GM21367 (cell line): ENCODE measurements at regions not wholly inside any gene's neighbourhood (a gene's known extent, or its start where the extent isn't known, plus 50 kb on each side); places are given as distances from the start of the nearest gene placed in this dataset.
"Not testable (repeated sequence)": the region's sequence is repeated elsewhere in the genome, so short reads cannot be mapped to it uniquely, and the experiment has no call there.

Source experiments
- ATAC-seq: cut with Tn5 transposase; IDR thresholded peaks from one replicate; pipeline ENCODE4 v1.9.1; 2021; ENCODE audit not compliant: unreplicated experiment

GRCh38 chr15:100720406-100720967, 118.1 kb downstream of the ASB7 start:
- no peak for ATAC-seq

DNA sequence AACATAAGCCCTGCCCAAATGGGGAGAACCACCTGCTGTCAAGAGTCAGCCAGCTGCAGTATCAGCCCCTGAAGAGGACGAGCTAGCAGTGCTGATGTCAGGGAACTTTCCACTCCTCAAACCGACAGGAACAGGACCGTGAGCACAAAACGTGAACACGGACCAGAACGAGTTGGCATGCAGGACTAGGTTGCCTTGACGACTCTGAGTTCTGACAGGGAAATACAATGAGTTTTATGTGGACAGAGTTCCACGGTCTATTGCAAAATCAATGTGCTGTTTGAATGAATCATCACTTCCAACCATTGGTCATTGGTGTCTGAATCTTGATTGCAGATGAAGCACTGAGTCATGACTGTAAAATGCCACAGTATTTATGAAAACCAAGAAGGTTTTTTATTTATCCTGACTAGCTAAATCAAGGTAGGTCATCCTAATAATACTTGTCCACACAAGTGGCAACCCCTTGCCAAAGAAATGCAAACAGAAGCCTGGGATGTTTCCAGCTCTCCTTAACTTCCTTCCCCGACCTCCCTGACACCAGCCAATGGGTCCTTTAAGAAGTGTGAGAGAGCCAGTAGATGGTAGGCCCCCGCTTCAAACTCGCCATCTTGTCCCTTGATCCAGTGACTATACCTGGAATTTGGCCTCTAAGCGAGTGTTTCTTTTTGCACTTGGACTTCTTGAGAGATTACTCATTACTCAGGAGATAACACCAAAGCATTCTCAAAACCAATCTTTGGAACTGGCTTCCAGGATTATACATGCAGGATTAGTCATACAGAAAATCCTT, 119.6 kb downstream of the ASB7 start:
- no peak for ATAC-seq

DNA sequence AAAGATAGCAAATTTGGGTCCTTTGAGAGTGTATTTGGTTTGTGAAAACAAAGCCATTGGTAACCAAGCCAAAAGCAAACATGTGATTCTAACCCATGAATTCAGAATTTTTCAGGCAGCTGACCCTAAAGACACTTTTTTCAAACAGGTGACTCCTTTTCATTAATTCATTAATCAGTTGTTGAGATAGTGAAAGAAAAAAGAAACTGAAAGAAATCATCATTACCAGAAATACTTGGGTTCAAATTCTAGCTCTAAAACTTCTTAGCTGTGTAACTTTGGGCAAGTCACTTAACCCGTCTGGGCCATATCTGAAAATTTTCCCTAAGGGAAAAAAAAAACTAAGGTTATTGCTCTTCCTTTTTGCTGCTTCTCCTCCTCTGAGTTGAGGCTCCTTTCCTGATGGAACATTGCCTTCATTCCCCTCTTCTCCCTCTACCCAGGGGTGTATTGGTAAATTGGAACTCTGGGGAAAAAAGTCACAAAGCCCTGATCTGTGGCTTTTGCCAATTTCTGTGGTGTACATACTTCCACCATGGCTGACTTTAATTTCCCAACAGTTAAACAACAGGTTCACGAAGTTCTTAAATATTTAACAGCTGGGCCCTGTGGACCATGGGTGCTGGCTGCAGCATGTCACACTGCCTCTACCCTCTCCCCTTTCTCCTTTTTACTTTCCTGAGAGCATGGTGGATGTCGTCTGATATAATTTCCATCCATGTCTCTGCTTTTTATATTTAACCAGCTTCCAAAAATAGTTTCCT, 120.3 kb downstream of the ASB7 start:
- no peak for ATAC-seq

DNA sequence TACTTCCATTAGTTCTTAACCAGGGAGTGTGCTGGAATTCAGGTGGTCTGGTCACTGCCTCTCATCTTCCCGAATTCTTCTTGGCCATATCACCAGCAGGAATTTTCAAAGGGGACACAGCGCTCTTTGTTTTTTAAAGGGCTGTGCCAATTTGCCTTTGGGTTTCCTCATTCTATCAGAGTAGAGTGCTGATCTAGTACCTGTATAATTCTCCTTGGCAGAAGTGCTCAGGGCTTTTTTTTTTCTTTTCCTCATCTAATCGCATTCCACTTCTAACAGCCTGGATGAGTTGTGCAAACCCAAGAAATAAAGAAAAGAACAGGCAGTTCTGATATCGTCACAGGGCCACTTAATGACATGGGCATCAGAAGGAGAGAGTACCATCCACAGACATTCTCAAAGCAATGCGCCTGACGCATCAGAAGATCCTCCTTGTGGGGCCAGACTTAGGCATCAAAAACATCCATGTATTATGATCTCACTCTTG, 121.0 kb downstream of the ASB7 start:
- ATAC-seq: no peak

DNA sequence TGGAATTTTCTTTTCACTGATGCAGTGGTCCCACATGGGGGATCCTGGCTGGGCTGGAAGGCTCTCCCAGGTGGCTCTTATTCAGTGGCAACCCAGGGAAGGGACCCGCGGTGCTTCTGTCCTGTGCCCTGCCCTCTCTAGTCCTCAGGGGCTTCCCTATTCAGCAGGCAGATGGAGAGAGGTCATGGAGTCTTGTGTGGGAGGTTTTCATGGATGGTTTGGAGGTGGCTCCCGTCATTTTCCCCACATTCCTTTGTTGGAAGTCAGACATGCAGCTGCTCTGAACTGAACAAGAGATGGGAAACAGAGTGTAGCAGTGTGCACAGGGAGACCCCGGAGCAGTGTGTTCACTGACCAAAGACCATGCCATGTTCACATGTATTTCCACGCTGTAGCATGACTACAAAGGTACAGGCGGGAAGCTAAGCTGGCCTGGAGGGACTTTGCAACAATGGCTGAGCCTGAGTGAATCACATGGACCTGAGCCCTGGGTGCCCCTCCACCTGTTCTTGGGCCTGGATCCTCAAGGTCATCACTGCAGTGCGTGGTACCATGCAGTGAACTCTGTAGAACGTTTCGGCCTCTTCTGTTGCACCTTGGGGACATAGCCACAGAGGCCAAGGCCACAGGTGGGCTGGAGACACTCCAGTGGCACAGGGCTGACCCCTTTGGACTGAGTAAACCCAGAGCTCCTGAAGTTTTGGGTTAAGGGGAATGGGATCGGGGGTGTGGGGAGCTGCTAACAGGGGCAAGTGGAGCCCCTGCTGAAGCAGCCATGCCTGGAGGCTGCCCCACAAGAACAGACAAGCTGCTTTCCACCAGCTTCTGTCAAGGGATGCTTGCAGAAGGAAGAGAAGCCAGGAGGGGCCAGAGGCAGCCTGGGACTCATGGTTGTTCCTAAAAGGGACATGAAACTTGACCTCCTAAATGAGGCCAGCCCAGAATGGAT, 123.0 kb downstream of the ASB7 start:
- ATAC-seq: no peak

- no peak for ATAC-seq
Measured at GRCh38 chr15:100726070-100726420, 123.7 kb downstream of the ASB7 start.

- ATAC-seq: no peak
Measured at GRCh38 chr15:100726421-100727190, 124.2 kb downstream of the ASB7 start.

DNA sequence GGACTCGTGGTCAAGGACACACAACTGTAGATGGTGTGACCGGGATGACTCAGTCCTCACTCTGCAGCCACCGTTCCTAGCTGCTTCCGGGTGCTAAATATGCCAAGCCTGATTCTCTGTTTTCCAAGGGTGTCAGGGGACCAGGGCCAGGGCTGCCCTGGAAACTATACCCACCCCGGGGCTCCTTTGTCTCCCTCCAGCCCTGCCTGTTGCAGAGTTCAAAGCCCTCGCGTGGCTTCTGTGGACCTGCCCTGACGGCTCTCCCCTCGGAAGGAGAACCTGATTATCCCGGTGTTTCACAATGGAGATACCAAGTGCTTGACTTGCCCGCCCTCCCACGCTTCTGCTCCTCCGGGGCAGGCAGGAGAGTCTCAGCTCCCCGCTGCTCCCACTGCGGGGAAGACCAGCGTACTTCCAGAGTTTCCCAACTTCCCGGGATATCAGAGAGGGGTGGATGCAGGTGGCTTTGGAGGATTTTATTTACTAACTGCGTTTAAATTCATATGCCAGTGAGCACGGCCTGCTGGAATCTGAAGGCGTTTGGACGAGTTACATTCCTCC, 125.0 kb downstream of the ASB7 start:
- ATAC-seq: no peak

GRCh38 chr15:100728371-100729201, 126.2 kb downstream of the ASB7 start:
- ATAC-seq: no peak

DNA sequence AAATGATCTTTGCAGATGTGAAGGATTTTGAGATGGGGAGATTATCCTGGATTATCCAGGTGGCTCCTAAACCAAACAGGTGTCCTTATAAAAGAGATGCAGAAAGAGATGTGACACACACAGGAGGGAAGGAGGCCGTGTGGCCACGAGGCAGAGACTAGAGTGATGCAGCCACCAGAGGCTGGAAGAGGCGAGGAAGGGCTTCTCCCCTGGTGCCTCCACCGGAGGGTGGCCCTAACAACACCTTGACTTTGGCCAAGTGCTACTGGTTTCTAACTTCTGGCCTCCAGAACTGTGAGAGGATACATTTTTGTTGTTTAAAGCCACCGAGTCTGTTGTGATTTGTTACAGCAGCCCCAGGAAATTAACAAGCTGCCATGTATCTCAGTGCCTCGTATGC, 127.1 kb downstream of the ASB7 start:
- ATAC-seq: no peak

DNA sequence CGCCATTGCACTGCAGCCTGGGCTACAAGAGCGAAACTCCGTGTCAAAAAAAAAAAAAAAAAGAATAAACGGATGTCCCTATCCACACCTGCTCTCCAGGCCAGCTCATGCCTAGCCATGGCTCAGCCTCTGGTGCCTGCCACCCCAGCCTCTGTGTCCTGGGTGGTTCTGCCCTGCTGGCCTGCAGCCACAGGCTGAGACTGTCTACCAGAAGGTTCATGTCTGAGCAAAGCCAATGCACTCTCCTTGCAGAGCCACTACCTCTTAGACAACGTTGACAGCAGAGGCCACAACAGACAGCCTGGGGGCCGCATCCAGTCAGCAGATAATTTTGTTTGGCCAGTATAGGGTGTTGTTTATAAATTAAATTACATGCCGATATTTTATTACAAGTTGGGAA, 127.7 kb downstream of the ASB7 start:
- ATAC-seq: no peak

GRCh38 chr15:100730655-100731266, 128.4 kb downstream of the ASB7 start:
- no peak for ATAC-seq

DNA sequence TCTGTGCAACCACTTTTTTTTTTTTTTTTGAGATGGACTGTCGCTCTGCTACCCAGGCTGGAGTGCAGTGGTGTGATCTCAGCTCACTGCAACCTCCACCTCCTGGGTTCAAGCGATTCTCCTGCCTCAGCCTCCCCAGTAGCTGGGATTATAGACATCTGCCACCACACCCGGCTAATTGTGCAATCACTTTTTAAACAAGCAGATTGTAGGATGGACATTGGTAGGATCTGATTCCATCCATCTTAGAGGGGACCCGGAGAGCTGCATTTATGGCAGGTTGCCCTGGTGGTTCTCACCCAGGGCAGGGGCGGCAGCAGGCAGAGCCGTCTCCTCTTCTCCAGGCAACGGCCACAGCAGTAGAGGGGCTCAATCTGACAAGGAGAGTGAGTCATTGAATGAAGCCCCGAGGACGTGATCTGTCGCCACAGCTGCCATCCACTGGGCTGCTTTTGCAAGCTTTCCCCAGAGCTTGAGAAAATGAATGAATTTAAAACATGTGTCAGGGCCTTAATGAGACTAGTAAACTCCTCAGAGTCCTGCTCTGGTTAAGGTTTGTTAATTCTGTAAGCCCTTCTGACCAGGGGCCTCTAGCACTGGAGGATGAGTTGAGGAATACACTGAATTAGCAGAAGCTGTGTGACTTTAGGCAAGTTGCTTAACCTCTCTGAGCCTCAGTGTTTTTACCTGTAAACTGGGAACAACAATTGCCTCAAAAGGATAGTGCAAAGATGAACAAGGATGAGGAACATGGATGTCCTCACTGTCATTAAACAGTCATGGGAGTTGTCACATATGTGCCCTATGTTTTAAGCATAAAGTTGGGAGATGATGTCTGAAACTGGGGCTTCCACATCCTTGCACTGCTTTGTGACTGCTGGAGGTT, 129.1 kb downstream of the ASB7 start:
- ATAC-seq: no peak

DNA sequence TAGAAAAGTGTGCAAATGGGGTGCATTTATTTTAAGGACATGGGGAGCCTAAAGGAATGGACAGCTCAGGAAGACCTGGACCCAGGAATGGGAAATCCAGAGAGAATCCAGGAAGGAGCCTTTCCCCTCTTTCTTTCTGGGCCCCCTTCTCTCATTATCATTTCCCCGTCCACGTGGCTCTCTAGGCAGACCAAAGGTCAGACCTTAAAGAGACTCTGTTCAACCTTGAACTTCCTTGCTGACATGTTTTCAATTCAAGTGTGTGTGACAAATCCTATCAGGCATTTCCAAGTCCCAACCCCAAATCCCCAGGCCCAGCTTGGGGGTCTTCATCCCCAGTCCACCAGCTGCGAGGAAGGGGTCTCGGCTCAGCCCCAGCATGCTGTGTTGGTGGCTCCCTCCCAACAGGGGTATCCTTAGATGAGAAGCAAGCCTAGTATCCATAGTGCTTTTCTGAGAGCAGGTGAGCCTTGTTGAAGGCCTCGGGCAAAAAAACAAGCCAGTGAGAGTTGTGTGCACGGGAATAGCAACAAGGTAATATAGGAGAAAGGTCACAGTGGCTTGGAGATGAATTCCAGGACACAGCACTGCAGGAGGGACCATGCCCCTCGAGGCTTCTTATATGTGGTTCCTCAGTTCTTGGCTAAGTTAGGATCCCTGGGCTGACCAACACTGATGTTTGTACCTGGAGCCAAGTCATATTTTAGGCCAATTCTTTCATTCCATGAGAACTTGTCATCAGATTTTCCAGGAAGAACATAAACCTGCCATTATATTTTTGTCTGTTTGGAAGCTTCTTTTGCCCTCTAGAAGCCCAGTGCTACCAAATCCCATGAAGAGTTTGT, 130.0 kb downstream of the ASB7 start:
- no peak for ATAC-seq

DNA sequence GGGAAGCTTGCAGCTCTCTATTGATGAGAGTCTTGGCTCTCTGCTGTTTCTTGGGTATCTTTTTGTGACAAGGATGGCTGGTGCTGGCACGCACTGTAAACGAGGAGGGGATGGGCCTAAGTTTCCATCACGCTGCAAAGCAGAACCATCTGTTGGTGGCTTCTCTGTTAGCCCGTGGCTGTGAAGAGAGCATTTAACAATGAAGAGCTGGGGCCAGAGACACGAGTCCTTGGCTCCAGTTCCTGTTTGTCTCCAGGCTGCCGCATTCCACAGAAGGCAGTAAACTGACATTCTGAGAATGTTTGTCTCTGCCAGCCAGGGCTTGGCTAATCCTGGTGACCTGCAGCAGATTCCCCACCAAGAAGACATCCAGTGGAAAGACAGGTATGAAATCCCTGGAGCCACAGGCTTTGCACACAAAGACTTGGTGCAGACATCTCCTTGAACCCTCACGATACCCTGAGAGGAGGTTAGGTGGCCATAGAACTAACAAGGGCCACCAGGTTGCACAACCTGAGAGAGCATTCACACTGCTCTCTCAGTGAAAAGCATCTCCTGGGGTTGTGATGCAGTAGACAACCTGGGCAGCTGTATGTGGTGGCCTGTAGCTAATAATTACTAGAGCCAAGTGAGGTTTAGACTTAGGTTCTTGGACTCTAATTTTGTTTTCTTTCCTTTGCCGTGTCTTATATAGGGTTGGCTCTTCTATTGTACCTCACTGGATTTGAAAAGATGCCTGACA, 130.9 kb downstream of the ASB7 start:
- ATAC-seq: no peak

GRCh38 chr15:100733843-100734185, 131.4 kb downstream of the ASB7 start:
- ATAC-seq: not testable (repeated sequence)
